Uterus (tissue), 2 donors: ENCODE measurements at regions not wholly inside any gene's neighbourhood (a gene's known extent, or its start where the extent isn't known, plus 50 kb on each side); places are given as distances from the start of the nearest gene placed in this dataset.

Experiments used
- POLR2A ChIP-seq, 2 donors: fragments of 450-650 bp; IDR thresholded peaks; one replicate each; pipeline ENCODE4 v1.6.1; 2016; ENCODE audit warnings: antibody characterized with exemption in 2 of 2, mild to moderate bottlenecking in 1 of 2, moderate library complexity in 1 of 2
- TF ChIP-seq, protein P1 (sequence below), 4 experiments: fragments of 200-600 bp in 2 of 4; fragments of 450-650 bp in 2 of 4; sonication (generic) in 2 of 4; IDR thresholded peaks; one replicate each; pipeline ENCODE4 v1.5.1; 2016 to 2019; ENCODE audit warnings: antibody characterized with exemption in 4 of 4, mild to moderate bottlenecking in 2 of 4, moderate library complexity in 1 of 4

DNA sequence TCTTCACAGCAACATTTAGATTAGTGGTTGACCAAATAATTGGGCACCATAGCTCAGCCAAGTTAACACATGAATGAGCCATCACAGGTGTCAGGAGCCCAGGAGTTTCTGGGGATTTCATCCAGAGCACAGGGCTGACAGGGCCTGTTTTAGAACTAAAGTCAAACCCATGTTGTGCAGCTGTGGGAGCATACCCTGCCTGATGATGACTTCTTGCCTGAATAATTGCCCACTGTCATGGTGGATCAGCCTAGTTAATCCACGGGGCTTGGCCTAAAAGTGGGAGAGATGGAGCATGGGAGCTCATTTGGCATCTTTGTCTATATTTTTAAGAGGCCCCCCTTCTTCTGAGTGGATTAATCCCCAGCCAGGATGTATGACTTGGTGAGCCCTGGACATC is 105.6 kb upstream of the GDNF start:
- TF ChIP-seq, protein P1, sequence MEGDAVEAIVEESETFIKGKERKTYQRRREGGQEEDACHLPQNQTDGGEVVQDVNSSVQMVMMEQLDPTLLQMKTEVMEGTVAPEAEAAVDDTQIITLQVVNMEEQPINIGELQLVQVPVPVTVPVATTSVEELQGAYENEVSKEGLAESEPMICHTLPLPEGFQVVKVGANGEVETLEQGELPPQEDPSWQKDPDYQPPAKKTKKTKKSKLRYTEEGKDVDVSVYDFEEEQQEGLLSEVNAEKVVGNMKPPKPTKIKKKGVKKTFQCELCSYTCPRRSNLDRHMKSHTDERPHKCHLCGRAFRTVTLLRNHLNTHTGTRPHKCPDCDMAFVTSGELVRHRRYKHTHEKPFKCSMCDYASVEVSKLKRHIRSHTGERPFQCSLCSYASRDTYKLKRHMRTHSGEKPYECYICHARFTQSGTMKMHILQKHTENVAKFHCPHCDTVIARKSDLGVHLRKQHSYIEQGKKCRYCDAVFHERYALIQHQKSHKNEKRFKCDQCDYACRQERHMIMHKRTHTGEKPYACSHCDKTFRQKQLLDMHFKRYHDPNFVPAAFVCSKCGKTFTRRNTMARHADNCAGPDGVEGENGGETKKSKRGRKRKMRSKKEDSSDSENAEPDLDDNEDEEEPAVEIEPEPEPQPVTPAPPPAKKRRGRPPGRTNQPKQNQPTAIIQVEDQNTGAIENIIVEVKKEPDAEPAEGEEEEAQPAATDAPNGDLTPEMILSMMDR (IDR thresholded peaks at IDR 0.05) = no peak
- no peak for TF ChIP-seq POLR2A (IDR thresholded peaks at IDR 0.05)
